ENCODE measurements at regions not wholly inside any gene's neighbourhood (a gene's known extent, or its start where the extent isn't known, plus 50 kb on each side); places are given as distances from the start of the nearest gene placed in this dataset.

GRCh38 chr6:21317642-21318041 lies 275.9 kb upstream of the SOX4 start:
- Histone ChIP-seq H3K4me3 (ENCODE audit: low read length) (no peak overlapping the region), H3K9me3 (ENCODE audit: control insufficient read depth in 1 of 2, insufficient read depth in 1 of 2, low read length in 2 of 2) (no peaks in the 10 kb centered on the region), H3K27me3 (ENCODE audit: control insufficient read depth in 1 of 2, insufficient read depth in 2 of 2, low read length in 2 of 2) (no peaks in the 10 kb centered on the region), H3K27ac (ENCODE audit: low read depth in 1 of 2, low read length in 2 of 2) (no peak overlapping the region), H3K4me1 (ENCODE audit: insufficient read depth, low read length) (no peaks in the 10 kb centered on the region), H3K36me3 (ENCODE audit: insufficient read depth, low read length) (no peaks in the 10 kb centered on the region)
- no peak for ATAC-seq (ENCODE audit: poor library complexity)
- TF ChIP-seq CTCF (IDR thresholded peaks at IDR 0.05), result no peak
- no peak for DNase-seq
- intact Hi-C loops (cut with DNase I, micrococcal nuclease), result no loop called here
- Mint-ChIP-seq H3K4me3 (no peak overlapping the region), H3K27ac (no peak overlapping the region), H3K4me1 (ENCODE audit: low read depth) (no peaks in the 10 kb centered on the region), H3K36me3 (ENCODE audit: low read depth) (no peaks in the 10 kb centered on the region), H3K27me3 (no peaks in the 10 kb centered on the region), H3K9me3 (peaks cover 4% of the 10 kb centered on the region)
- POLR2A ChIA-PET, result no interaction called here
- CTCF ChIA-PET, result no interaction called here

DNA sequence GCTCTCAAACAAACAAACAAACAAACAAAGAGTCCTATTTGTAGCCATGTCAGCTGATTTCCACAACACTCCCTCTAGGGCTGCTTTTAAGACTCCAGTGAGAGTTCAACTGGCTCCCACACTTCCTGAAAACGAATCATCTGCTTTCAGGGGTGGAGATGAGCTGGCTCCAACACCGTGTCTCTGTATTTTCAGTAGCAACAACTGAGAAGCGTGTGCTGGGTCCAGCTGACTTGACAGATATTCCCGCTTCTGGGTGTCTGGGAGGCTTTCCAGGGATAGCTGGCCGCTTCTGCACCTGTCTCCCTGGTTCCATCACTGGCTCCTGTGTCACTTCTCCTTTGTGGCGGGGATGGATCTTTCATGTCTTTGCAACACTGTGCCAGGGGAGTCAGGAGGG lies 272.5 kb upstream of the SOX4 start:
- ATAC-seq (ENCODE audit: poor library complexity) (no peak), DNase-seq (no peak)
- intact Hi-C loops (cut with DNase I, micrococcal nuclease), result no loop called here
- H3K4me3 Mint-ChIP-seq, result no peak overlapping the region
- H3K9me3 Mint-ChIP-seq, result peaks cover 4% of the 10 kb centered on the region
- POLR2A ChIA-PET, result no interaction called here
- H3K27me3 Mint-ChIP-seq, result no peaks in the 10 kb centered on the region
- H3K36me3 Mint-ChIP-seq (ENCODE audit: low read depth), result no peaks in the 10 kb centered on the region
- TF ChIP-seq CTCF (IDR thresholded peaks at IDR 0.05), result no peak
- Histone ChIP-seq H3K4me1 (ENCODE audit: insufficient read depth, low read length) (no peaks in the 10 kb centered on the region), H3K4me3 (ENCODE audit: low read length) (no peak overlapping the region), H3K9me3 (ENCODE audit: control insufficient read depth in 1 of 2, insufficient read depth in 1 of 2, low read length in 2 of 2) (no peaks in the 10 kb centered on the region), H3K36me3 (ENCODE audit: insufficient read depth, low read length) (no peaks in the 10 kb centered on the region), H3K27ac (ENCODE audit: low read depth in 1 of 2, low read length in 2 of 2) (no peak overlapping the region), H3K27me3 (ENCODE audit: control insufficient read depth in 1 of 2, insufficient read depth in 2 of 2, low read length in 2 of 2) (no peaks in the 10 kb centered on the region)
- H3K27ac Mint-ChIP-seq, result no peak overlapping the region
- H3K4me1 Mint-ChIP-seq (ENCODE audit: low read depth), result no peaks in the 10 kb centered on the region
- CTCF ChIA-PET, result no interaction called here

DNA sequence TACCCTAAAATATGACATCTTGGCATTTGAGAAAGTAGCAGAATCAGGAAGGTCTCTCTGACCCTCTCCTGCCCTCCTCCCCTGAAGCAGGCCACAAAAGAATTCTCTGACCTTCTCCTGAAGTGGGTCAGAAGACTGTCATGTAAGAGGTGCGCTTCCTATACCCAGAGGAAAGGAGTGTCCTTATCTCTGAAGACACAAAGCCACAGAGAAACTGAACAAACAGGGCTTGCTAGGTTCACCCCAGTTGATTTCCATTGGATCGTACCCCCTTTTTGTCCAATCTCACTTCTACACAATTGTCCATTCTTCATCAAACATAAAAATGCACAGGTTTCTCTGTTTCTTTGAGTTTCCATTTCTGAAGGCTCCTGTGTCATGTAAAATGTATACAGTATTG lies 272.0 kb upstream of the SOX4 start:
- no peaks in the 10 kb centered on the region for H3K4me1 ChIP-seq (ENCODE audit: insufficient read depth, low read length)
- Mint-ChIP-seq H3K4me3 (no peak overlapping the region), H3K4me1 (ENCODE audit: low read depth) (no peaks in the 10 kb centered on the region), H3K27ac (no peak overlapping the region), H3K36me3 (ENCODE audit: low read depth) (no peaks in the 10 kb centered on the region), H3K27me3 (no peaks in the 10 kb centered on the region), H3K9me3 (peaks cover 4% of the 10 kb centered on the region)
- ATAC-seq (ENCODE audit: poor library complexity) (no peak), DNase-seq (no peak)
- H3K27me3 ChIP-seq (ENCODE audit: control insufficient read depth in 1 of 2, insufficient read depth in 2 of 2, low read length in 2 of 2), result no peaks in the 10 kb centered on the region
- intact Hi-C loops (cut with DNase I, micrococcal nuclease), result no loop called here
- CTCF ChIA-PET, result no interaction called here
- no peaks in the 10 kb centered on the region for H3K36me3 ChIP-seq (ENCODE audit: insufficient read depth, low read length)
- H3K9me3 ChIP-seq (ENCODE audit: control insufficient read depth in 1 of 2, insufficient read depth in 1 of 2, low read length in 2 of 2), result no peaks in the 10 kb centered on the region
- H3K27ac ChIP-seq (ENCODE audit: low read depth in 1 of 2, low read length in 2 of 2), result no peak overlapping the region
- H3K4me3 ChIP-seq (ENCODE audit: low read length), result no peak overlapping the region
- no peak for TF ChIP-seq CTCF (IDR thresholded peaks at IDR 0.05)
- POLR2A ChIA-PET, result no interaction called here

Data from CD4-positive, alpha-beta T cell (primary cell).